Nephron (organoid): ENCODE measurements at regions not wholly inside any gene's neighbourhood (a gene's known extent, or its start where the extent isn't known, plus 50 kb on each side); places are given as distances from the start of the nearest gene placed in this dataset.

ENCODE experiments used
- H3K27ac Mint-ChIP-seq, 3 experiments: 2 replicates each; pipeline ENCODE4 v1.8.0; 2020; ENCODE audit warnings: mixed read lengths in 3 of 3, mild to moderate bottlenecking in 2 of 3, moderate library complexity in 1 of 3
- H3K27me3 Mint-ChIP-seq: 2 replicates; pipeline ENCODE4 v1.8.0; 2021; ENCODE audit warnings: low read depth, mild to moderate bottlenecking, moderate library complexity, mixed read lengths
- H3K36me3 Mint-ChIP-seq: 2 replicates; pipeline ENCODE4 v1.8.0; 2020; ENCODE audit warnings: low read depth, mixed read lengths
- H3K4me1 Mint-ChIP-seq: 2 replicates; pipeline ENCODE4 v1.8.0; 2020; ENCODE audit warnings: mixed read lengths
- H3K4me3 Mint-ChIP-seq, 3 experiments: 2 replicates each; pipeline ENCODE4 v1.8.0; 2020; ENCODE audit warnings: mild to moderate bottlenecking in 3 of 3, mixed read lengths in 3 of 3, moderate library complexity in 2 of 3
- H3K9me3 Mint-ChIP-seq: 2 replicates; pipeline ENCODE4 v1.8.0; 2020; ENCODE audit warnings: mixed read lengths
- CTCF ChIP-seq, 3 experiments: fragments of 200-600 bp; sonication (generic); IDR thresholded peaks; one replicate each; pipeline ENCODE4 v1.5.0; 2021; ENCODE audit warnings: antibody characterized with exemption in 3 of 3; ENCODE audit not compliant: unreplicated experiment in 3 of 3

- TF ChIP-seq CTCF (IDR thresholded peaks at IDR 0.05; ENCODE audit: unreplicated experiment in 3 of 3), result no peak
- Mint-ChIP-seq H3K27me3 (peaks cover 29% of the 10 kb centered on the region), H3K27ac (peak overlapping the region; percentile 53 to 90 (median 72)), H3K36me3 (peaks cover 19% of the 10 kb centered on the region), H3K9me3 (no peaks in the 10 kb centered on the region), H3K4me1 (peaks cover 26% of the 10 kb centered on the region), H3K4me3 (peak overlapping the region; percentile 79 to 89 (median 89))
Observed at GRCh38 chr3:72447059-72447946, 400.9 kb downstream of the SHQ1 start.

- peak in 1 of 3 experiments; percentile 12 for TF ChIP-seq CTCF (IDR thresholded peaks at IDR 0.05; ENCODE audit: unreplicated experiment in 3 of 3)
- peaks cover 32% of the 10 kb centered on the region for H3K4me1 Mint-ChIP-seq
- peak within 1 kb of the TSS; percentile 97 to 98 (median 97) for H3K4me3 Mint-ChIP-seq
- H3K27me3 Mint-ChIP-seq, result peaks cover 20% of the 10 kb centered on the region
- no peaks in the 10 kb centered on the region for H3K9me3 Mint-ChIP-seq
- peaks cover 19% of the 10 kb centered on the region for H3K36me3 Mint-ChIP-seq
- peak within 1 kb of the TSS; percentile 73 to 98 (median 98) for H3K27ac Mint-ChIP-seq
Observed at GRCh38 chr3:72446218-72447058, 401.8 kb downstream of the SHQ1 start, which contains the start of gene RYBP. TSS of gene RYBP (minus strand) at chr3:72446621.

- H3K4me3 Mint-ChIP-seq, result peak overlapping the region; percentile 97 to 98 (median 97)
- TF ChIP-seq CTCF (IDR thresholded peaks at IDR 0.05; ENCODE audit: unreplicated experiment in 3 of 3), result no peak
- no peaks in the 10 kb centered on the region for H3K9me3 Mint-ChIP-seq
- H3K27me3 Mint-ChIP-seq, result peaks cover 14% of the 10 kb centered on the region
- peaks cover 19% of the 10 kb centered on the region for H3K36me3 Mint-ChIP-seq
- peaks cover 37% of the 10 kb centered on the region for H3K4me1 Mint-ChIP-seq
- H3K27ac Mint-ChIP-seq, result peak overlapping the region; percentile 73 to 98 (median 98)
Observed at GRCh38 chr3:72445827-72446217, 402.4 kb downstream of the SHQ1 start.

DNA sequence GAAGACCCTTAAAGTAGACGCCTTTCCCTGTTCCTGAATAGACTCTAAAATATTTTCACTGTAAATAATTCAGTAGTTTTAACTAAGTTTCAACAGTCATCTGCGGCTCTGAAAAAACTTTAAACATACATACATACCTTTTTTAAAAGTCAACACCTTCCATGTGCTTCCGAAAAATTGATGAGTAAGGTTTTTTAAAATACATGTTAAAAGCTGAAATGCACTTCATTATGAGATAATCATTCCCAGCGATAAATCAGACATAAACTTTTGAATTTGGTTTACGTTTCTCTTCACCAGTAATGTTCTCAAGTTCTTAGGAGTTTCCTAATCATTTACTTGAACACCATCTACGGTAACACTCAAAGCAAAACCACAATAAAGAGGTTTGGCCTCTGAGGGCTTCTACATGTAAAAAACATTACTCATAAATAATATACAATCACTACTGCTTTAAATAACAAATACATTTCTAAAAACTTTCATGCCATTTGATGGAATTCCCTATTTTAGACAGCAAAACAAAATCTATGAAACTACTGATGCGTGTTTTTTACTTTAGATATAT is 403.5 kb downstream of the SHQ1 start:
- peaks cover 5% of the 10 kb centered on the region for H3K27me3 Mint-ChIP-seq
- no peaks in the 10 kb centered on the region for H3K9me3 Mint-ChIP-seq
- no peak overlapping the region for H3K27ac Mint-ChIP-seq
- no peak for TF ChIP-seq CTCF (IDR thresholded peaks at IDR 0.05; ENCODE audit: unreplicated experiment in 3 of 3)
- peak overlapping the region; percentile 97 to 98 (median 97) for H3K4me3 Mint-ChIP-seq
- peaks cover 47% of the 10 kb centered on the region for H3K4me1 Mint-ChIP-seq
- H3K36me3 Mint-ChIP-seq, result peaks cover 19% of the 10 kb centered on the region

GRCh38 chr3:72442759-72443158 is 405.5 kb downstream of the SHQ1 start:
- Mint-ChIP-seq H3K27ac (no peak overlapping the region), H3K4me1 (peaks cover 62% of the 10 kb centered on the region), H3K36me3 (peaks cover 30% of the 10 kb centered on the region), H3K27me3 (no peaks in the 10 kb centered on the region), H3K4me3 (no peak overlapping the region), H3K9me3 (no peaks in the 10 kb centered on the region)
- no peak for TF ChIP-seq CTCF (IDR thresholded peaks at IDR 0.05; ENCODE audit: unreplicated experiment in 3 of 3)
